Progenitor cell of endocrine pancreas (in vitro differentiated cells): ENCODE measurements at regions not wholly inside any gene's neighbourhood (a gene's known extent, or its start where the extent isn't known, plus 50 kb on each side); places are given as distances from the start of the nearest gene placed in this dataset.

ENCODE experiments used
- DNase-seq: peaks from one replicate; pipeline ENCODE4 v3.0.0; 2021; ENCODE audit warnings: low spot score; ENCODE audit not compliant: unreplicated experiment
- H3K27ac Mint-ChIP-seq: 2 replicates; pipeline ENCODE4 v1.8.0; 2021; ENCODE audit warnings: mild to moderate bottlenecking, moderate library complexity, mixed read lengths
- H3K27me3 Mint-ChIP-seq: 2 replicates; pipeline ENCODE4 v1.8.0; 2021; ENCODE audit warnings: mixed read lengths
- H3K36me3 Mint-ChIP-seq: 2 replicates; pipeline ENCODE4 v1.8.0; 2022; ENCODE audit warnings: mixed read lengths; ENCODE audit not compliant: insufficient read depth
- H3K4me1 Mint-ChIP-seq: 2 replicates; pipeline ENCODE4 v1.8.0; 2021; ENCODE audit warnings: low read depth, mixed read lengths
- H3K4me3 Mint-ChIP-seq: 2 replicates; pipeline ENCODE4 v1.8.0; 2021; ENCODE audit warnings: low read depth, mild to moderate bottlenecking, moderate library complexity, mixed read lengths
- H3K9me3 Mint-ChIP-seq: 2 replicates; pipeline ENCODE4 v1.8.0; 2021; ENCODE audit warnings: low read depth, mixed read lengths
- TF ChIP-seq, protein P1 (sequence below): fragments of 200-600 bp; sonication (generic); IDR thresholded peaks from one replicate; pipeline ENCODE4 v1.5.0; 2021; ENCODE audit warnings: antibody characterized with exemption, mild to moderate bottlenecking; ENCODE audit not compliant: unreplicated experiment

DNA sequence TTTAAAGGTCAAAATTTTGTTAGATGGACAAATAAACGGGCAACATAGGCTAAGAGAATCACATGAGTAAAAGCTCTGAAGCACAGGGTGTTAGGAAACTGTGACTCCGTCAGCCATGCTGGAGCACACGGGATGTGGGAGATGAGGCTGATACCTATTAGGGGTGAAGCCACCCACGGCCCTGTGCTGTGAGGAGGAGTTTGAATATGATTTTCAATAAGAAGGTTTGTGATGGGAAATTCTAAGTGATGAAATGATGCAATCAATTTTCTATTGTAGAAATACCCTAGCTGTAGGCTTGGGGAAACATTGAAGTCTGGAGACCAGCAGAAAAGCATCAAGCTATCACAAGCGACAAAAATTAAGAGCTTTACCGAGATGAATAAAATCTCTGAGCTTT, 431.3 kb downstream of the CMPK2 start:
- peaks cover 12% of the 10 kb centered on the region for H3K4me1 Mint-ChIP-seq
- H3K27ac Mint-ChIP-seq, result no peak overlapping the region
- no peaks in the 10 kb centered on the region for H3K27me3 Mint-ChIP-seq
- H3K4me3 Mint-ChIP-seq, result no peak overlapping the region
- TF ChIP-seq, protein P1, sequence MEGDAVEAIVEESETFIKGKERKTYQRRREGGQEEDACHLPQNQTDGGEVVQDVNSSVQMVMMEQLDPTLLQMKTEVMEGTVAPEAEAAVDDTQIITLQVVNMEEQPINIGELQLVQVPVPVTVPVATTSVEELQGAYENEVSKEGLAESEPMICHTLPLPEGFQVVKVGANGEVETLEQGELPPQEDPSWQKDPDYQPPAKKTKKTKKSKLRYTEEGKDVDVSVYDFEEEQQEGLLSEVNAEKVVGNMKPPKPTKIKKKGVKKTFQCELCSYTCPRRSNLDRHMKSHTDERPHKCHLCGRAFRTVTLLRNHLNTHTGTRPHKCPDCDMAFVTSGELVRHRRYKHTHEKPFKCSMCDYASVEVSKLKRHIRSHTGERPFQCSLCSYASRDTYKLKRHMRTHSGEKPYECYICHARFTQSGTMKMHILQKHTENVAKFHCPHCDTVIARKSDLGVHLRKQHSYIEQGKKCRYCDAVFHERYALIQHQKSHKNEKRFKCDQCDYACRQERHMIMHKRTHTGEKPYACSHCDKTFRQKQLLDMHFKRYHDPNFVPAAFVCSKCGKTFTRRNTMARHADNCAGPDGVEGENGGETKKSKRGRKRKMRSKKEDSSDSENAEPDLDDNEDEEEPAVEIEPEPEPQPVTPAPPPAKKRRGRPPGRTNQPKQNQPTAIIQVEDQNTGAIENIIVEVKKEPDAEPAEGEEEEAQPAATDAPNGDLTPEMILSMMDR, result no peak
- H3K36me3 Mint-ChIP-seq, result no peaks in the 10 kb centered on the region
- H3K9me3 Mint-ChIP-seq, result peaks cover under 1% of the 10 kb centered on the region
- DNase-seq, result no peak

DNA sequence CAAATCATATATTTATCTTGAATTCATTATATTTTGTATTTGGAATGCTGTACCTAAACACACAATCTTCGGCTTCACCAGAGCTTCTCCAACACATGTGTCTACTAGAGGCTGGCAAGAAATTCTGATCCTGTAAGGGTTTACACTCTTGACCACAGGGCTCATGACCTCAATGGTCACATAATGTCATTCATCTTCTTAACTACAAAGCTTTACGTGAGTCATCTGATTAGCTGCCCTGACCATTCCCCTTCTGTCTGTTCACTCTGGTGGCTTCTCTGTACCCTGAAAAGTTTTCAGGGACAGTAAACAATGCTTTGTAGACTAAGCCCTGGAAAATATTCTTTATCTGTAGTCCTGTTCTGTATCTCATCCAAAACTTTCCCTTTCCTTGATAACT, 423.9 kb downstream of the CMPK2 start:
- TF ChIP-seq, protein P1, result no peak
- no peak overlapping the region for H3K27ac Mint-ChIP-seq
- no peaks in the 10 kb centered on the region for H3K27me3 Mint-ChIP-seq
- H3K9me3 Mint-ChIP-seq, result no peaks in the 10 kb centered on the region
- H3K4me3 Mint-ChIP-seq, result no peak overlapping the region
- H3K4me1 Mint-ChIP-seq, result peaks cover 13% of the 10 kb centered on the region
- no peak for DNase-seq
- H3K36me3 Mint-ChIP-seq, result no peaks in the 10 kb centered on the region

DNA sequence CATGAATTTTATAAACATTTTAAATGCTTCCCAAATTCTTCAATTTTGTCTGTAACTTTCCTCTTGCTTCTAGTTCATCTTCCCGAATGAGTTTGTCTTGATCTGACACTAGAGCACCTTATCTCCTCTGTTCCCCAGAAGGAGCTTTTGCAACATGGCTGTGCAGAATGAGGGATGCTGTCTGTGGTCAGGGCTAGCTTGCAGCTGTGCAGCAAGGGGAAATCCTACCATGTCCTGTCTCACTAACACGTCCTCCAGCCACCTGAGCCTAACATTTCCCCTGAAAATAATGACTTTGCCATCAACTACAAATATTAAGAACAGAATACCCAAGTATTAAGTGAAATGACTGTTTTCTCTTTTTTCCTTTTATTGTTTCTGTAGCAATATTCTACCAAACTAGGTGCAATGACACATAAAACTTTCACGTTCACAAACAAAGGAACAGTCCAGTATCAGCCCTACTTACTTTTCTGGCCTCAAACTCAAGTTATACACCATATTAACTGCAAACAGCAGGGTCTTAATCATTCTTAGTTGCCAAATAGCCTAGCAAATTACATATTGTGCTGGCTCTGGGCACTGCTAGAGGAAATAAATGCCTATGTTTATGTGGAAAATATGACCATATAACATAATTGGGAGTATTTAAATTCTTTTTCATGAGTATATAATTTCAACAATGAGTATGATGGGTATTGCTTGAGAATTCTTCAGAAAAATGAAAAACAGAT, 423.3 kb downstream of the CMPK2 start:
- no peak for DNase-seq
- TF ChIP-seq, protein P1, result no peak
- Mint-ChIP-seq H3K4me3 (no peak overlapping the region), H3K9me3 (no peaks in the 10 kb centered on the region), H3K27me3 (no peaks in the 10 kb centered on the region), H3K4me1 (peaks cover 18% of the 10 kb centered on the region), H3K27ac (no peak overlapping the region), H3K36me3 (no peaks in the 10 kb centered on the region)

DNA sequence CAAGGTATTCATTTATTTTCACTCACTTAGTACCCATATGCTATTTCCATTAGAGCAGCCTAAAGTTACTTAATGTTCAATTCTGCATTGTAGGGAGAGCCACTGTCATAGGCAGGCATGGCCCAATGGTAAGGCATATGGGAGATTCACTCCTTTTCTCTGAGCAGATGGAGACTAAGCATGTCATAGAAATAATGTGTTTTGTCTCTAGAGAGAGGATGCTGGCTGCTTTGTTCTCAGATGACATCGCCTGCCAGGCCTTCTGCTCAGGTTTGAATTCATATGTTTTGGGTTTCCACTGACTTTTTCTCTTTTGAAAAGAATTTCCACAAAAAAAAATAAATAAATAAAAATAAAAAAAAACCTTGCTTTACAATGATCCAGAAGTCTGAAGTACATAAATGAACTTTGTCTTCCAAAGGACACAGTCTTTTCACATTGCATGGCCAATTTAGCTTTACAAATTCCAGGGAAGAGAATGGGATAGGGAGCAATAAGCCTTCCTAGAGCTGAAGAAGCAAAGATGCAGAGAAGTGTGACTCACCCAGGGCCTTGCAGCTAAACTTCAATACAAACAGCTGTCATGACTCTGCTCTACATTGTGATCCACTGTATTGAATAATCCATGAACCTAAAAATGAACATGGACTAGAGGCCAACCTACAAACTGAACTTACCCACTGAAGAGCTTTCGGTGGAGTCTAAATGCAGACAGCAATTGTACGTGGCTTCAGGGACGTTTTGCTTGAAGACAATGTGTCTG, 422.5 kb downstream of the CMPK2 start:
- TF ChIP-seq, protein P1, result no peak
- no peak overlapping the region for H3K4me3 Mint-ChIP-seq
- H3K4me1 Mint-ChIP-seq, result peaks cover 22% of the 10 kb centered on the region
- no peaks in the 10 kb centered on the region for H3K9me3 Mint-ChIP-seq
- no peak overlapping the region for H3K27ac Mint-ChIP-seq
- no peaks in the 10 kb centered on the region for H3K27me3 Mint-ChIP-seq
- H3K36me3 Mint-ChIP-seq, result no peaks in the 10 kb centered on the region
- DNase-seq, result no peak

DNA sequence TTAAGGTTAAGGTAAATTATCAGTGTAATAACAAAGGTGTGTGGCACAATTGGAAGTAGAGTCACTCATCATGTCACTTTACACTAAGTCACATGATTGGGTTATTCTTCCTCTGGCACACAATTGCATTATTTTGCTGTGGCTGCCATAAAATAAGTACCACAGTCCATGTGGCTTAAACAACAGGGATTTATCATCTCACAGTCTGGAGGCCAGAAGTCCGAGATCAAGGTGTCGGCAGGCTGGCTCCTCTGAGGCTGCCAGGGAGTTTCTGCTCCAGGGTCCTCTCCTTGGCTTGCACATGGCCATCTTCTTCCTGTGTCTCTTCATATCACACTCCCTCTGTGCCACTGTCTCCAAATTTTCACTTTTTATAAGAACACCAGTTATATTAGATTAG, 421.2 kb downstream of the CMPK2 start:
- no peak overlapping the region for H3K27ac Mint-ChIP-seq
- no peaks in the 10 kb centered on the region for H3K36me3 Mint-ChIP-seq
- DNase-seq, result no peak
- TF ChIP-seq, protein P1, result no peak
- H3K4me3 Mint-ChIP-seq, result no peak overlapping the region
- no peaks in the 10 kb centered on the region for H3K9me3 Mint-ChIP-seq
- H3K27me3 Mint-ChIP-seq, result no peaks in the 10 kb centered on the region
- H3K4me1 Mint-ChIP-seq, result peaks cover 31% of the 10 kb centered on the region
